ENCODE measurements at regions not wholly inside any gene's neighbourhood (a gene's known extent, or its start where the extent isn't known, plus 50 kb on each side); places are given as distances from the start of the nearest gene placed in this dataset.

DNA sequence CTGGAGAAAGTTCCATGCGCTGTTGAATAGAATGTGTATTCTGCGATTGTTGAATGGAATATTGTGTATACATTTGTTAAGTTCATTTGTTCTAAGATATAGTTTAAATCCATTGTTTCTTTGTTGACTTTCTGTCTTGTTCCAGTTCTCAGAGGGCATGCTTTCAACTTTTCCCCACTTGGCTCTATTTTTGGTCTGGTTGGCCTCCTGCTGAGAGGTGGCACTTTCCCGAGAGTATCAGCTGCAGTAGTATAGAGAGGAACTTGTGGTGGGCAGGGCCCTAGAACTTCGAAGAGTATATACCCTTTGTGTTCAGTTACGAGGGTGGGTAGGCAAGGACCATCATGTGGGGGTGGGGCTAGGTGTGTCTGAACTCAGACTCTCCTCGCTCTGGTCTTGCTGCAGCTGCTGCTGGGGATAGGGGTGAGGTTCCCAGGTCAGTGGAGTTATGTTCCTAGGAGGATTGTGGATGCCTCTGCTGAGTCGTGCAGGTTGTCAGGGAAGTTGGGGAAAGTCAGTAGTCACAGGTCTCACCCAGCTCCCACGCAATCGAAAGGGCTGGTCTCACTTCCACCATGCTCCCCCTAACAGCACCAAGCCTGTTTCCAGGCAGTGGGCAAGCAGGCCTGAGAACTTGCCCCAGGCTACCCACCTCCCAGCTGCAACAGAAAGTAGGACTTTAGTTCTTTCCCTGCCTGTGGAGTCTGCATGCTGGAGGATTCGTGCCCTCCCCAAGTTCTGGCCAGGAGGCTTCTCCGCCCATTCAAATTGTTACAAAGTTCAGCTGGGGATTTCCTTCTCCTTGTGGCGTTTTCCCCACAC is 118.9 kb upstream of the SSTR4 start:
- Histone ChIP-seq H3K27me3 (ENCODE audit: insufficient read depth, low read length) (no peaks in the 10 kb centered on the region), H3K9ac (ENCODE audit: low read depth, low read length) (no peak overlapping the region), H3K27ac (ENCODE audit: low read length) (no peak overlapping the region), H3K36me3 (ENCODE audit: insufficient read depth, low read depth, low read length) (no peaks in the 10 kb centered on the region), H3K4me3 (ENCODE audit: low read length) (no peak overlapping the region), H3K4me1 (ENCODE audit: insufficient read depth, low read length) (no peaks in the 10 kb centered on the region), H3K9me3 (ENCODE audit: insufficient read depth, low read depth, low read length) (no peaks in the 10 kb centered on the region)

GRCh38 chr20:22918286-22918983 is 116.7 kb upstream of the SSTR4 start:
- Histone ChIP-seq H3K27ac (ENCODE audit: low read length) (no peak overlapping the region), H3K4me3 (ENCODE audit: low read length) (no peak overlapping the region), H3K4me1 (ENCODE audit: insufficient read depth, low read length) (no peaks in the 10 kb centered on the region), H3K9me3 (ENCODE audit: insufficient read depth, low read depth, low read length) (no peaks in the 10 kb centered on the region), H3K36me3 (ENCODE audit: insufficient read depth, low read depth, low read length) (no peaks in the 10 kb centered on the region), H3K27me3 (ENCODE audit: insufficient read depth, low read length) (no peaks in the 10 kb centered on the region), H3K9ac (ENCODE audit: low read depth, low read length) (no peak overlapping the region)

DNA sequence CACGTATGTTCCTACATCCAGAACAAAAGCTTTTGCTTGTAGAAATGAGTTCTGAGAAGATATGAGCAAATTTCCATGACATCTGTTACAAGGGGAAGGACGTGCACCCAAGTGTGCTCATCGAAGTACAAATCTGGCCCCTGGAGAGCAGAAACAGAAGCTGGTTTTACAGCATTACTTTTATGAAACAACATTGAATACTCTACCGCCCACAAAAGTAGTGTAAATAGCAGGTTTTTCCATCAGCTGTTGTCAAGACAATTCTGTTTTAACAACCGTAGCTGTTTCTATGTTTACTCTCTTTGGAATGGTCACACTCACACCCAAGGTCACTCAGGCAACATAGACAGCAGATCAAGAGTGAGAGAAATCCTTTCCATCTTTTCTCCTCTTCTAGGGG is 114.2 kb upstream of the SSTR4 start:
- Histone ChIP-seq H3K27me3 (ENCODE audit: insufficient read depth, low read length) (no peaks in the 10 kb centered on the region), H3K27ac (ENCODE audit: low read length) (no peak overlapping the region), H3K9me3 (ENCODE audit: insufficient read depth, low read depth, low read length) (no peaks in the 10 kb centered on the region), H3K4me3 (ENCODE audit: low read length) (no peak overlapping the region), H3K4me1 (ENCODE audit: insufficient read depth, low read length) (no peaks in the 10 kb centered on the region), H3K36me3 (ENCODE audit: insufficient read depth, low read depth, low read length) (no peaks in the 10 kb centered on the region), H3K9ac (ENCODE audit: low read depth, low read length) (no peak overlapping the region)

- Histone ChIP-seq H3K4me3 (ENCODE audit: low read length) (no peak overlapping the region), H3K4me1 (ENCODE audit: insufficient read depth, low read length) (no peaks in the 10 kb centered on the region), H3K36me3 (ENCODE audit: insufficient read depth, low read depth, low read length) (no peaks in the 10 kb centered on the region), H3K9me3 (ENCODE audit: insufficient read depth, low read depth, low read length) (no peaks in the 10 kb centered on the region), H3K9ac (ENCODE audit: low read depth, low read length) (no peak overlapping the region), H3K27ac (ENCODE audit: low read length) (no peak overlapping the region), H3K27me3 (ENCODE audit: insufficient read depth, low read length) (no peaks in the 10 kb centered on the region)
These were observed 113.3 kb upstream of the SSTR4 start for GRCh38 chr20:22921595-22922421.

DNA sequence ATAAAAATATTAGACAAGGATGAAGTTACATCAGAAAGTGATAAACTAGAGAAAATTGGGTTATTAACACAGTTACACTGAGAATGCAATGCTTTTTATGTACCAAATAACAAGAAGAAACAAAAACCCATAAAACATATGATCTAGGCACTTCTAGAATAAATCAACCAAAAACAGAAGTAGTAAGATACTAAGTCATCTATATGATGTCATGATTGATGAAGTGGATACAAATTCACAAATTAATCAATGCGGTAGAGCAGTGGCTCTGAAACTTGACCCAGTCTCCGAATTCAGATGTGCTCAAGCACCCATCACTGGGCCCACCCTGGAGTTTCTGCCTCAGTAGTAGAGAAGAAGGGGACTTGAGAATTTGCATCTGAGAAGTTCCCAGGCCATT is 112.1 kb upstream of the SSTR4 start:
- Histone ChIP-seq H3K9me3 (ENCODE audit: insufficient read depth, low read depth, low read length) (no peaks in the 10 kb centered on the region), H3K36me3 (ENCODE audit: insufficient read depth, low read depth, low read length) (no peaks in the 10 kb centered on the region), H3K9ac (ENCODE audit: low read depth, low read length) (no peak overlapping the region), H3K4me1 (ENCODE audit: insufficient read depth, low read length) (no peaks in the 10 kb centered on the region), H3K27me3 (ENCODE audit: insufficient read depth, low read length) (no peaks in the 10 kb centered on the region), H3K27ac (ENCODE audit: low read length) (no peak overlapping the region), H3K4me3 (ENCODE audit: low read length) (no peak overlapping the region)

DNA sequence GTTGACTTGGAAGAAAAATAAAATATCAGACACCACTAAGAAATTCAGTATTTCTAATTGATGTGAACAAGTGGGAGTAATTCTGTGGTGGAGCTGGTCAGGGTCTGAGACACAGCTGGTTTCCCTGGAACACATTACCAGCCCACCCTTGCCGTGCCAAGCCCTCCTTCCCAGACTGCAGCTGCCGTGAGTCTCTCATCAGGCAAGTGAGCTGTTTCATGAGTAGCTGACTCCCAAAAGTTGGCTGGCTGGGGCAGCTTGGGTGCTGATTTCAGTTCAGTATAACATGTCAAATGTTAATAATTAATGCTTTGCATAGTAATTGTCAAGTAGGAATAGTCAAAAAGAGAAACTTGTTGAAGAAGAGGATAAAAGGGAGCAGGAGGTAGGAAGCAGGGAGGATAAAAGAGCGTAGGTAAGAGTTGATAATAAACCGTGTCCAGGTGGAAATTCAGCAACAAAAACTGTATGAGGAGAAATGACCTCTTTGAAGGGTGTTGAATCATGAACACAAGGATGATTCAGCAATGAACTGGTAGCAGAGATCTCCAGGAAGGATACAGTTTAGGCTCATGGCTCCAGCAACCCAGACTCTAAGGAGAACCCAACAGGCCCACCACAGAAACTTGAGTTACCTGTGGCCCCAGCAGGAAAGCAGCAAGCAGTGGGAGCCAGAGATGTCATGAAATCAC is 110.9 kb upstream of the SSTR4 start:
- Histone ChIP-seq H3K4me3 (ENCODE audit: low read length) (no peak overlapping the region), H3K27me3 (ENCODE audit: insufficient read depth, low read length) (no peaks in the 10 kb centered on the region), H3K9me3 (ENCODE audit: insufficient read depth, low read depth, low read length) (no peaks in the 10 kb centered on the region), H3K4me1 (ENCODE audit: insufficient read depth, low read length) (no peaks in the 10 kb centered on the region), H3K36me3 (ENCODE audit: insufficient read depth, low read depth, low read length) (no peaks in the 10 kb centered on the region), H3K9ac (ENCODE audit: low read depth, low read length) (no peak overlapping the region), H3K27ac (ENCODE audit: low read length) (no peak overlapping the region)

DNA sequence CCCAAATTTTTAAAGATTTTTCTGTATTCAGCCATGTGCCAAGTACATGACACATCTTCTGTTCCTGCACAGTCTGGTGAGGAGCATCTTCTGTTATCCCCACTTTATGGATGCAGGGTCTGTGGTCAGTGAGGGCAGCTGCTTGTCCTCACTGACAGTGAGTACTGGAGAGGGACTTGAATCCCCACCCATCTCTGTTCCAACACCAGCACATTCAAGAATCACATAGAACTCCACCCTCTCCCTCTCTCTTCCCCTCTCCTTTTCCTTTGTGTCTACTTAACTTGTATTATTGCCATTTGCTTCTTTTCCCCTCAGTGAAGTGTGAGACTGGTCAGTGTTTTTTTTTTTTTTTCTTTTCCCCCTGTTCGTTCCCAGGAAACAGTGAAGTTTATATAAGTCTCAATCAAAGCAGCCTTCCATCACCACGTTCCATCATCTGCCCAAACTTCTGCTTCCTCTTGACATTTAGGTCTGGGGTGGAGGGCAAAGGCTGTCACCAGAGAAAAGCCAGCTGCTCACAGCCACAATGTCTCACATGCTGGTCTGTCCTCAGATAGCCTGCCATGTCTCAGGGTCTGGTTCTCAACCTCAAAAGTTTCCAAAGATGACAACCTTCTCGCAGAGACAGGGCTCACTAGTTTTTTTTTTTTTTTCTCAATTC is 110.0 kb upstream of the SSTR4 start:
- no peaks in the 10 kb centered on the region for H3K9me3 ChIP-seq (ENCODE audit: insufficient read depth, low read depth, low read length)
- no peaks in the 10 kb centered on the region for H3K4me1 ChIP-seq (ENCODE audit: insufficient read depth, low read length)
- no peak overlapping the region for H3K27ac ChIP-seq (ENCODE audit: low read length)
- no peaks in the 10 kb centered on the region for H3K36me3 ChIP-seq (ENCODE audit: insufficient read depth, low read depth, low read length)
- H3K4me3 ChIP-seq (ENCODE audit: low read length): no peak overlapping the region
- no peaks in the 10 kb centered on the region for H3K27me3 ChIP-seq (ENCODE audit: insufficient read depth, low read length)
- H3K9ac ChIP-seq (ENCODE audit: low read depth, low read length): no peak overlapping the region

DNA sequence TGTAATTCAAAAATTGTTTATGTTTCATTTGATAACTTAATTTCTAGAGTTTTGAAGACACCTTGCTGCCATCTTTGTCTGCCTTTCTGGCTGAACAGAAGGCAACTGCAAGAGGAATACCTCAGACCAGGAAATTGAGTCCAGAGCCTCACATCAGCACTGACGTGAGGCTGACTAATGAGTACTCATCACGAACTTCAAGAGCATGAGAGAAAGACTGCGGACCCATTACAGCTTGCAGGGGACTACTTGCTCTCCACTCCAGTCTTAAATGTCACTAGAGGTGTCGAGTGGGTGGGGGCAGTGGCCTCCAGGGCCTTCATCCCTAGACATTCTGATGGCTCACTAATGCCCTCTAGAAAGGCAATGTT is 109.5 kb upstream of the SSTR4 start:
- H3K27ac ChIP-seq (ENCODE audit: low read length): no peak overlapping the region
- H3K4me3 ChIP-seq (ENCODE audit: low read length): no peak overlapping the region
- no peaks in the 10 kb centered on the region for H3K27me3 ChIP-seq (ENCODE audit: insufficient read depth, low read length)
- H3K9me3 ChIP-seq (ENCODE audit: insufficient read depth, low read depth, low read length): no peaks in the 10 kb centered on the region
- H3K4me1 ChIP-seq (ENCODE audit: insufficient read depth, low read length): no peaks in the 10 kb centered on the region
- H3K36me3 ChIP-seq (ENCODE audit: insufficient read depth, low read depth, low read length): no peaks in the 10 kb centered on the region
- H3K9ac ChIP-seq (ENCODE audit: low read depth, low read length): no peak overlapping the region

DNA sequence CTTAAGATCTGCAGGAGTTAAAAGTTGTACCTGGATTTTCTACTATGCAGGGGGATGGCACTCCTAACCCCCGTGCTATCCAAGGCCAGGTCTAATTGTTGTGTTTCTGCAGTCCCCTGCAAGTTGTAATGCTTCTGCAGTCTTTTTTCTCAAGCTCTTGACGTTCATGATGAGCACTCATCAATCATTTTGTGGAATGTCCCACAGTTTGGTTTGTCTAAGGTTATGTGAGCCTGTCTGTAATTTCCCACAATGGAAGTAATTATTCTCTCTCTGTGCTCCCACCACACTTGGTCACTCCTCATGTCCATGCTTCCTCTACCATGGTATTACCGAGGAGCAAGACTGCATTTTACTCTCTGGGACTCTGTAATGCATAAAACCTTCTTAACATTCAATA is 107.6 kb upstream of the SSTR4 start:
- Histone ChIP-seq H3K36me3 (ENCODE audit: insufficient read depth, low read depth, low read length) (no peaks in the 10 kb centered on the region), H3K4me1 (ENCODE audit: insufficient read depth, low read length) (no peaks in the 10 kb centered on the region), H3K9me3 (ENCODE audit: insufficient read depth, low read depth, low read length) (no peaks in the 10 kb centered on the region), H3K27ac (ENCODE audit: low read length) (no peak overlapping the region), H3K27me3 (ENCODE audit: insufficient read depth, low read length) (no peaks in the 10 kb centered on the region), H3K9ac (ENCODE audit: low read depth, low read length) (no peak overlapping the region), H3K4me3 (ENCODE audit: low read length) (no peak overlapping the region)

- no peak overlapping the region for H3K4me3 ChIP-seq (ENCODE audit: low read length)
- no peaks in the 10 kb centered on the region for H3K9me3 ChIP-seq (ENCODE audit: insufficient read depth, low read depth, low read length)
- no peaks in the 10 kb centered on the region for H3K27me3 ChIP-seq (ENCODE audit: insufficient read depth, low read length)
- H3K27ac ChIP-seq (ENCODE audit: low read length): no peak overlapping the region
- H3K4me1 ChIP-seq (ENCODE audit: insufficient read depth, low read length): no peaks in the 10 kb centered on the region
- H3K36me3 ChIP-seq (ENCODE audit: insufficient read depth, low read depth, low read length): no peaks in the 10 kb centered on the region
- no peak overlapping the region for H3K9ac ChIP-seq (ENCODE audit: low read depth, low read length)
These were observed 106.4 kb upstream of the SSTR4 start for GRCh38 chr20:22928679-22929078.

GRCh38 chr20:22929661-22930060 is 105.5 kb upstream of the SSTR4 start:
- no peaks in the 10 kb centered on the region for H3K27me3 ChIP-seq (ENCODE audit: insufficient read depth, low read length)
- no peak overlapping the region for H3K4me3 ChIP-seq (ENCODE audit: low read length)
- H3K36me3 ChIP-seq (ENCODE audit: insufficient read depth, low read depth, low read length): no peaks in the 10 kb centered on the region
- no peaks in the 10 kb centered on the region for H3K9me3 ChIP-seq (ENCODE audit: insufficient read depth, low read depth, low read length)
- no peak overlapping the region for H3K27ac ChIP-seq (ENCODE audit: low read length)
- H3K4me1 ChIP-seq (ENCODE audit: insufficient read depth, low read length): no peaks in the 10 kb centered on the region
- H3K9ac ChIP-seq (ENCODE audit: low read depth, low read length): no peak overlapping the region

Measured in iPS-20b (cell line).